Smooth muscle cell (in vitro differentiated cells): ENCODE measurements at regions not wholly inside any gene's neighbourhood (a gene's known extent, or its start where the extent isn't known, plus 50 kb on each side); places are given as distances from the start of the nearest gene placed in this dataset.

Source experiments
- DNase-seq: peaks from one replicate; lab custom pipeline; 2025; ENCODE audit not compliant: unreplicated experiment; lab: John Stamatoyannopoulos, UW
- H2AFZ ChIP-seq: fragments of 200-600 bp; sonication (generic); 2 replicates; pipeline ENCODE4 v1.6.0; 2016; ENCODE audit warnings: antibody characterized with exemption, low read depth, mild to moderate bottlenecking
- H3F3A ChIP-seq: fragments of 200-600 bp; sonication (generic); 2 replicates; pipeline ENCODE4 v1.6.0; 2017; ENCODE audit warnings: antibody characterized with exemption, low read depth
- H3K27ac ChIP-seq: fragments of 200-600 bp; sonication (generic); 2 replicates; pipeline ENCODE4 v1.5.1; 2016; ENCODE audit warnings: low read depth, mild to moderate bottlenecking
- H3K27me3 ChIP-seq: fragments of 200-600 bp; sonication (generic); 2 replicates; pipeline ENCODE4 v1.6.1; 2016; ENCODE audit warnings: low read depth, mild to moderate bottlenecking
- H3K36me3 ChIP-seq: fragments of 200-600 bp; sonication (generic); 2 replicates; pipeline ENCODE4 v1.5.1; 2016; ENCODE audit warnings: low read depth
- H3K4me1 ChIP-seq: fragments of 200-600 bp; sonication (generic); 2 replicates; pipeline ENCODE4 v1.5.1; 2016; ENCODE audit warnings: low read depth
- H3K4me2 ChIP-seq: fragments of 200-600 bp; sonication (generic); 2 replicates; pipeline ENCODE4 v1.6.0; 2016; ENCODE audit warnings: mild to moderate bottlenecking
- H3K4me3 ChIP-seq: fragments of 200-600 bp; sonication (generic); 2 replicates; pipeline ENCODE4 v1.5.1; 2016; ENCODE audit warnings: mild to moderate bottlenecking
- H3K79me2 ChIP-seq: fragments of 200-600 bp; sonication (generic); 2 replicates; pipeline ENCODE4 v1.6.0; 2016; ENCODE audit warnings: low read depth, mild to moderate bottlenecking
- H3K9ac ChIP-seq: fragments of 200-600 bp; sonication (generic); 2 replicates; pipeline ENCODE4 v1.6.0; 2016; ENCODE audit warnings: low read depth
- H3K9me3 ChIP-seq: fragments of 200-600 bp; sonication (generic); replicated peaks from 2 replicates; pipeline ENCODE4 v1.5.1; 2016; ENCODE audit warnings: low read depth
- H4K20me1 ChIP-seq: fragments of 200-600 bp; sonication (generic); 2 replicates; pipeline ENCODE4 v1.6.0; 2016; ENCODE audit warnings: low read depth
- WGBS: methylation state at CpG from one replicate; pipeline ENCODE4 v1.1.7; 2016; ENCODE audit warnings: low lambda C conversion rate; 5-methylcytosine and 5-hydroxymethylcytosine counted together
- TF ChIP-seq, protein P1 (sequence below): fragments of 200-600 bp; sonication (generic); IDR thresholded peaks from 2 replicates; pipeline ENCODE4 v1.5.1; 2017; ENCODE audit warnings: borderline replicate concordance, mild to moderate bottlenecking, antibody characterized with exemption; ENCODE audit not compliant: insufficient read depth, poor library complexity, severe bottlenecking

DNA sequence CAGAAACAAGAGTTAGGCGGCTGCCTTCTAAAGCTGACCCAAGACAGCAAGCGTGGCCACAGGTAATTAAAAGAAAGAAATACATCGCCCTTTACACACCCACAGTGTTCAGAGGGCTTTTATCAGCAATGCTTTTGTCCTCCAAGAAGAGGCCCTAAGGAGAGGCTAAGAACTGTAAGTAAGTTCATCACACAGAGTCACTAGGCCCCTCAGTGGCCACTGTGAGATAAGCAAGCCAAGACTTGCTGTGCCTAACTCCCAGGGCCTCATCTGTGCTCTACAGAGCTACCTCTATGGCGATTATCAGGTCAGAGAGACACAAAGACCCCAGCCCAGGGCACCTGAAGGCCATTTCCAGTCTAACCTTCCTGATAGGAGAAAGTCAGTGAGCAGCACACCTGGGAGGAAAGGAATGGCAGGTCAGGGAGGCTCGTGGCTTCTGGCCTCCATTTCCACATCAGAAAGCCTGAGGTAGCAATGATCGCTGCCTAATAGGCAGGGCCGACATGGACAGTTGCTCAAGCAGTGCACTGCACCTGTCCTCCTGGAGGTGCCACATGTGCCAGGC lies 545.2 kb upstream of the CDH11 start:
- WGBS, result 57% methylated on average over 7 of the region's 7 CpGs
- no peak overlapping the region for H2AFZ ChIP-seq
- peak overlapping the region; percentile 42 for H3K27ac ChIP-seq
- H3K36me3 ChIP-seq, result no peaks in the 10 kb centered on the region
- no peak overlapping the region for H3K4me3 ChIP-seq
- H3K79me2 ChIP-seq, result no peaks in the 10 kb centered on the region
- H3K9me3 ChIP-seq, result no peaks in the 10 kb centered on the region
- H3K4me1 ChIP-seq, result peaks cover 5% of the 10 kb centered on the region
- H3K9ac ChIP-seq, result no peak overlapping the region
- peak overlapping the region; percentile 66 for H3K4me2 ChIP-seq
- TF ChIP-seq, protein P1, sequence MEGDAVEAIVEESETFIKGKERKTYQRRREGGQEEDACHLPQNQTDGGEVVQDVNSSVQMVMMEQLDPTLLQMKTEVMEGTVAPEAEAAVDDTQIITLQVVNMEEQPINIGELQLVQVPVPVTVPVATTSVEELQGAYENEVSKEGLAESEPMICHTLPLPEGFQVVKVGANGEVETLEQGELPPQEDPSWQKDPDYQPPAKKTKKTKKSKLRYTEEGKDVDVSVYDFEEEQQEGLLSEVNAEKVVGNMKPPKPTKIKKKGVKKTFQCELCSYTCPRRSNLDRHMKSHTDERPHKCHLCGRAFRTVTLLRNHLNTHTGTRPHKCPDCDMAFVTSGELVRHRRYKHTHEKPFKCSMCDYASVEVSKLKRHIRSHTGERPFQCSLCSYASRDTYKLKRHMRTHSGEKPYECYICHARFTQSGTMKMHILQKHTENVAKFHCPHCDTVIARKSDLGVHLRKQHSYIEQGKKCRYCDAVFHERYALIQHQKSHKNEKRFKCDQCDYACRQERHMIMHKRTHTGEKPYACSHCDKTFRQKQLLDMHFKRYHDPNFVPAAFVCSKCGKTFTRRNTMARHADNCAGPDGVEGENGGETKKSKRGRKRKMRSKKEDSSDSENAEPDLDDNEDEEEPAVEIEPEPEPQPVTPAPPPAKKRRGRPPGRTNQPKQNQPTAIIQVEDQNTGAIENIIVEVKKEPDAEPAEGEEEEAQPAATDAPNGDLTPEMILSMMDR, result peak; percentile 11
- H4K20me1 ChIP-seq, result no peaks in the 10 kb centered on the region
- no peak for DNase-seq
- no peaks in the 10 kb centered on the region for H3K27me3 ChIP-seq
- H3F3A ChIP-seq, result no peaks in the 10 kb centered on the region

DNA sequence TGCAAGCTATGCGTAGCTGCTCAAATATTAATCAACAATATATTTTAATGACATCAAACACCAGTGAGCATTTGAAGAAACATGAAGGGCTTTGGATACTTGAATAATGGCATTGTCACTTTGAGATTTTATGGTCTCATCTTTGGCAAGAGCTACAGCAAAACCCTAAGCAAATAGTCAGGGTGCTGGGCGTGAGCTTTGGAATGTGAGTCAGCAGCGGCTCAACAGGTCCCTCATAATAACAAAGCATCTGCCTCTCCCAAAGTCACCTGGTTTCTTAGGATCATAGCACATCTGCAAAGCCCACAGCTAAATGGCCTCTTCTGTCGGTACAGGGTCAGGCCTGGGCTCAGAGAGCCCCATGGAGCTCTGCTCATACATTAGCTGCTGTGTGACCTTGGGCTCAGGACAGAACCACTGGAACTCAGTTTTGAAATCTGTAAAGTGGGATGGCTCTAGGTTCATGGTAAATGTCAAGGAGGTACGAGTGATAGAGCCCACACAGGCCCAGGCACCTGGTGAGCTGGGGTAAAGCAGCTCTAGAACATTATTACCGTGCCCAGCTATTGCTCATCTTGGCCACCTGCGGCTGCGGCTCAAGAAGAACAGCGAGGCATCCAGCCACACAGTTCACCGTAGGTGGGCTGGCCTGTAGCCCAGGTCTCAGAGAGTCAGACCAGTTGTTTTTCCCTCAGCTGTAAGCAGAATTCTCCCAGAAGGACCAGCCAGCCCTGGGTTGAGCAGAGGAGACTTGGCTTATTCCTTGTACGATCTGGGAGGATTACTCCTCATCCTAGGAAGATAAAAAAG lies 544.5 kb upstream of the CDH11 start:
- Histone ChIP-seq H3F3A (no peaks in the 10 kb centered on the region), H2AFZ (no peak overlapping the region), H3K4me3 (no peak overlapping the region), H3K9me3 (no peaks in the 10 kb centered on the region), H3K9ac (no peak overlapping the region), H3K36me3 (no peaks in the 10 kb centered on the region), H4K20me1 (no peaks in the 10 kb centered on the region), H3K4me2 (peak overlapping the region; percentile 66), H3K79me2 (no peaks in the 10 kb centered on the region), H3K27me3 (no peaks in the 10 kb centered on the region), H3K27ac (peak overlapping the region; percentile 42), H3K4me1 (peaks cover 5% of the 10 kb centered on the region)
- WGBS, result 73% methylated on average over 11 of the region's 11 CpGs
- DNase-seq, result no peak
- TF ChIP-seq, protein P1, result no peak

DNA sequence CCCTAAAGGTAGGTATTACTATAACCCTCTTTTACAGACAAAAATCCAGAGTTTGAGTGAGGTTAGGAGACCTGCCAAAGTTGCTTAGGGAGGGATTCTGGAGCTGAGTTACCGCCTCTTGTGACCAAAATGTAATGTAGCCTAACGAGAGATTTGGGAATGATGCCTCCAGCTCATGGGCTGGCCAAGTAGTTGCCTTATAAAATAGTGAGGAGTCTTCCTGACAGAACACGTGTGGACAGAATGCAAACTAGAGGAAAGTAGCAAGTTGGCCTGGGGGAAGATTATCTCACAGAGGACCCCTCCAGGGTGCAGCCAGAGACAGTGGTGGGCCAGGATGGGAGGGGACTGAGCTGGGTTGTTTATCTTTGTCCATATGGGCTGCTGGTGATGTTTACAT lies 543.7 kb upstream of the CDH11 start:
- TF ChIP-seq, protein P1, result no peak
- Histone ChIP-seq H3K27me3 (no peaks in the 10 kb centered on the region), H3K79me2 (no peaks in the 10 kb centered on the region), H3F3A (no peaks in the 10 kb centered on the region), H3K9me3 (no peaks in the 10 kb centered on the region), H3K9ac (no peak overlapping the region), H3K27ac (no peak overlapping the region), H3K36me3 (no peaks in the 10 kb centered on the region), H4K20me1 (no peaks in the 10 kb centered on the region), H3K4me3 (no peak overlapping the region), H3K4me1 (peaks cover 5% of the 10 kb centered on the region), H2AFZ (no peak overlapping the region), H3K4me2 (no peak overlapping the region)
- 70% methylated on average over 3 of the region's 3 CpGs for WGBS
- DNase-seq, result no peak
